H1 (cell line): ENCODE measurements at regions not wholly inside any gene's neighbourhood (a gene's known extent, or its start where the extent isn't known, plus 50 kb on each side); places are given as distances from the start of the nearest gene placed in this dataset.

ENCODE experiments used
- BACH1 ChIP-seq: IDR thresholded peaks from 2 replicates; pipeline ENCODE4 v1.6.1; 2012; ENCODE audit warnings: low read length, improper control_type of control experiment
- TAF1 ChIP-seq: IDR thresholded peaks from 2 replicates; pipeline ENCODE4 v1.6.1; 2011; ENCODE audit warnings: mild to moderate bottlenecking, low read depth, low read length

GRCh38 chr12:47024463-47024862 lies 55.0 kb upstream of the PCED1B start (continued):
- TF ChIP-seq TAF1, result no peak
- TF ChIP-seq BACH1, result no peak
- TF ChIP-seq, all 59 proteins: peak for 0
